K562 (cell line): ENCODE measurements at regions not wholly inside any gene's neighbourhood (a gene's known extent, or its start where the extent isn't known, plus 50 kb on each side); places are given as distances from the start of the nearest gene placed in this dataset.

Source experiments
- CBX2 ChIP-seq: fragments of 200-600 bp; sonication (generic); IDR thresholded peaks from one replicate; pipeline ENCODE4 v1.6.1; 2012; ENCODE audit warnings: mild to moderate bottlenecking, low read length, inconsistent platforms; ENCODE audit not compliant: insufficient read depth, poor library complexity, severe bottlenecking
- ETV5 ChIP-seq: sonication (generic); formaldehyde crosslinking; IDR thresholded peaks from 2 replicates; pipeline ENCODE4 v1.4.0; 2020; ENCODE audit warnings: low read depth, mild to moderate bottlenecking, missing genetic modification reagents
- POLR2G ChIP-seq: fragments of 200-400 bp; formaldehyde crosslinking; IDR thresholded peaks from 2 replicates; pipeline ENCODE4 v1.6.1; 2017; ENCODE audit warnings: low read depth, mild to moderate bottlenecking, antibody characterized with exemption, low read length, moderate library complexity
- RBM15 ChIP-seq: fragments of 200-400 bp; formaldehyde crosslinking; IDR thresholded peaks from 2 replicates; pipeline ENCODE4 v1.6.1; 2018; ENCODE audit warnings: mild to moderate bottlenecking, low read length, moderate library complexity; ENCODE audit not compliant: insufficient read depth
- ZNF57 ChIP-seq: fragments of 450-650 bp; formaldehyde crosslinking; IDR thresholded peaks from 2 replicates; pipeline ENCODE4 v1.4.0; 2020; ENCODE audit warnings: mild to moderate bottlenecking, moderate library complexity
- TF ChIP-seq, protein P1 (sequence below), 2 experiments: fragments of 450-650 bp in 1 of 2; sonication (generic) in 1 of 2; formaldehyde crosslinking in 1 of 2; IDR thresholded peaks; 2 replicates each; pipeline versions ENCODE4 v1.7.1 to v1.9.0; 2016 to 2022; ENCODE audit warnings: inconsistent platforms in 1 of 2, mild to moderate bottlenecking in 1 of 2, missing genetic modification reagents in 1 of 2

DNA sequence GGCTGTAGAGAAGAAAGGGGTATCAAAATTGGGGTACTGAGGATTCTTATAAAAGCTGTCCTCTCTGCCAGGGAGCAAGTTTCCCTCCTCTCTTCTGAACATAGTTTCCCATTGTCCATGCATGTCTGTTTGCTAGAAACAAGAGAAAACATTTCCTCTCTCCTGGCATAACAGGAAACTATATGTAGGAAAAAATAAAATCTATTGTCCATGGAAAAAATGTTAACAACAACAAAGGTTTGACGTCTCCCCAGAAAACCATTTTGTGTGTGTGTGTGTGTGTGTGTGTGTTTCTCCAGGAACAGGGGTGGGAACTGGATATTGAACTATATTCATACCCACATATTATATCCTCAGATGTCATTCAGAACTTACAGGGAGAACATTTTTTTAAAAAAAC, 107.2 kb downstream of the GASK1B start (continued):
- TF ChIP-seq ETV5 (no peak), ZNF57 (CRISPR knock-in tag) (no peak), POLR2G (no peak), CBX2 (no peak), RBM15 (no peak)
- TF ChIP-seq, protein P1, sequence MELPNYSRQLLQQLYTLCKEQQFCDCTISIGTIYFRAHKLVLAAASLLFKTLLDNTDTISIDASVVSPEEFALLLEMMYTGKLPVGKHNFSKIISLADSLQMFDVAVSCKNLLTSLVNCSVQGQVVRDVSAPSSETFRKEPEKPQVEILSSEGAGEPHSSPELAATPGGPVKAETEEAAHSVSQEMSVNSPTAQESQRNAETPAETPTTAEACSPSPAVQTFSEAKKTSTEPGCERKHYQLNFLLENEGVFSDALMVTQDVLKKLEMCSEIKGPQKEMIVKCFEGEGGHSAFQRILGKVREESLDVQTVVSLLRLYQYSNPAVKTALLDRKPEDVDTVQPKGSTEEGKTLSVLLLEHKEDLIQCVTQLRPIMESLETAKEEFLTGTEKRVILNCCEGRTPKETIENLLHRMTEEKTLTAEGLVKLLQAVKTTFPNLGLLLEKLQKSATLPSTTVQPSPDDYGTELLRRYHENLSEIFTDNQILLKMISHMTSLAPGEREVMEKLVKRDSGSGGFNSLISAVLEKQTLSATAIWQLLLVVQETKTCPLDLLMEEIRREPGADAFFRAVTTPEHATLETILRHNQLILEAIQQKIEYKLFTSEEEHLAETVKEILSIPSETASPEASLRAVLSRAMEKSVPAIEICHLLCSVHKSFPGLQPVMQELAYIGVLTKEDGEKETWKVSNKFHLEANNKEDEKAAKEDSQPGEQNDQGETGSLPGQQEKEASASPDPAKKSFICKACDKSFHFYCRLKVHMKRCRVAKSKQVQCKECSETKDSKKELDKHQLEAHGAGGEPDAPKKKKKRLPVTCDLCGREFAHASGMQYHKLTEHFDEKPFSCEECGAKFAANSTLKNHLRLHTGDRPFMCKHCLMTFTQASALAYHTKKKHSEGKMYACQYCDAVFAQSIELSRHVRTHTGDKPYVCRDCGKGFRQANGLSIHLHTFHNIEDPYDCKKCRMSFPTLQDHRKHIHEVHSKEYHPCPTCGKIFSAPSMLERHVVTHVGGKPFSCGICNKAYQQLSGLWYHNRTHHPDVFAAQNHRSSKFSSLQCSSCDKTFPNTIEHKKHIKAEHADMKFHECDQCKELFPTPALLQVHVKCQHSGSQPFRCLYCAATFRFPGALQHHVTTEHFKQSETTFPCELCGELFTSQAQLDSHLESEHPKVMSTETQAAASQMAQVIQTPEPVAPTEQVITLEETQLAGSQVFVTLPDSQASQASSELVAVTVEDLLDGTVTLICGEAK (IDR thresholded peaks at IDR 0.05): no peak
- TF ChIP-seq, protein P1 (CRISPR knock-in tag; IDR thresholded peaks at IDR 0.05): no peak
